ENCODE measurements at regions not wholly inside any gene's neighbourhood (a gene's known extent, or its start where the extent isn't known, plus 50 kb on each side); places are given as distances from the start of the nearest gene placed in this dataset.

DNA sequence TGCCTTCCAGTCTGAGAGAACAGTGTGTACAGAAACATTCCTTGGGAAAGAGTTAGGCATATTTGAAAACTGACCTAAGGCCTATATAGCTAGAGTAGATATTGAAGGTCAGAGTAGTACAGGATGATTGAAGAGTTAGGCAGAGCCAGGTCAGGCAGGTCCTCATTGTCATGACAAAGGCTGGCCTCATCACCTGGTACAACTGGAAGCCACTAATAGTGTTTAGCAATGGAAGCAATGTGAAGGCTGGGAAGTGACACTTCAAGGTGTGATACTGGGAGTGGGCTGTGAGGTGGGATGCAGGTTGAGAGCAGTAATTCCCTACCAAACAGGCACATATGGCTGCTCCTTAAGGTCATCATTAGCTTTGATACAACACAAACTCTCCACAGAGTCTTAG is 123.6 kb upstream of the CCNH start:
- DNase-seq (ENCODE audit: low read depth) (no peak), FAIRE-seq (no peak)
- no peak overlapping the region for H3K4me3 Mint-ChIP-seq (ENCODE audit: unreplicated experiment)
- no peak overlapping the region for H3K4me3 ChIP-seq (ENCODE audit: insufficient read depth, low read depth, low read length)
- no peaks in the 10 kb centered on the region for H3K4me1 ChIP-seq (ENCODE audit: insufficient read depth, low read length)
- no peak overlapping the region for H3K27ac Mint-ChIP-seq (ENCODE audit: unreplicated experiment)
- H3K79me2 ChIP-seq (ENCODE audit: insufficient read depth, low read length), result no peaks in the 10 kb centered on the region
- no peak overlapping the region for H3K9ac ChIP-seq (ENCODE audit: low read length)
- no peak overlapping the region for H3K4me2 ChIP-seq (ENCODE audit: low read length)
- TF ChIP-seq EZH2 (IDR thresholded peaks at IDR 0.05; ENCODE audit: insufficient read depth, low read length) (no peak), CTCF (IDR thresholded peaks at IDR 0.05; ENCODE audit: insufficient read depth, low read depth, low read length) (no peak)
- H3K36me3 ChIP-seq (ENCODE audit: insufficient read depth, low read length), result no peaks in the 10 kb centered on the region
- H3K4me1 Mint-ChIP-seq (ENCODE audit: low read depth, unreplicated experiment), result no peaks in the 10 kb centered on the region
- H2AFZ ChIP-seq (ENCODE audit: low read depth, low read length), result no peak overlapping the region
- no peaks in the 10 kb centered on the region for H3K9me3 ChIP-seq (ENCODE audit: insufficient read depth, low read depth, low read length)
- H3K9me3 Mint-ChIP-seq (ENCODE audit: unreplicated experiment), result no peaks in the 10 kb centered on the region
- H4K20me1 ChIP-seq (ENCODE audit: insufficient read depth, low read length), result no peaks in the 10 kb centered on the region
- no peak overlapping the region for H3K27ac ChIP-seq (ENCODE audit: low read depth, low read length)
- H3K27me3 Mint-ChIP-seq (ENCODE audit: low read depth, unreplicated experiment), result no peaks in the 10 kb centered on the region
- no peaks in the 10 kb centered on the region for H3K27me3 ChIP-seq (ENCODE audit: insufficient read depth, low read length)
- no peaks in the 10 kb centered on the region for H3K36me3 Mint-ChIP-seq (ENCODE audit: low read depth, unreplicated experiment)

- H3K27ac Mint-ChIP-seq (ENCODE audit: unreplicated experiment), result no peak overlapping the region
- FAIRE-seq, result no peak
- no peaks in the 10 kb centered on the region for H3K36me3 Mint-ChIP-seq (ENCODE audit: low read depth, unreplicated experiment)
- TF ChIP-seq EZH2 (IDR thresholded peaks at IDR 0.05; ENCODE audit: insufficient read depth, low read length), result no peak
- no peak for TF ChIP-seq CTCF (IDR thresholded peaks at IDR 0.05; ENCODE audit: insufficient read depth, low read depth, low read length)
- no peak overlapping the region for H2AFZ ChIP-seq (ENCODE audit: low read depth, low read length)
- H4K20me1 ChIP-seq (ENCODE audit: insufficient read depth, low read length), result no peaks in the 10 kb centered on the region
- no peaks in the 10 kb centered on the region for H3K36me3 ChIP-seq (ENCODE audit: insufficient read depth, low read length)
- no peak overlapping the region for H3K27ac ChIP-seq (ENCODE audit: low read depth, low read length)
- DNase-seq (ENCODE audit: low read depth), result no peak
- H3K9me3 ChIP-seq (ENCODE audit: insufficient read depth, low read depth, low read length), result no peaks in the 10 kb centered on the region
- no peak overlapping the region for H3K4me3 ChIP-seq (ENCODE audit: insufficient read depth, low read depth, low read length)
- H3K4me1 Mint-ChIP-seq (ENCODE audit: low read depth, unreplicated experiment), result no peaks in the 10 kb centered on the region
- no peak overlapping the region for H3K9ac ChIP-seq (ENCODE audit: low read length)
- H3K27me3 Mint-ChIP-seq (ENCODE audit: low read depth, unreplicated experiment), result no peaks in the 10 kb centered on the region
- H3K27me3 ChIP-seq (ENCODE audit: insufficient read depth, low read length), result no peaks in the 10 kb centered on the region
- no peaks in the 10 kb centered on the region for H3K79me2 ChIP-seq (ENCODE audit: insufficient read depth, low read length)
- no peaks in the 10 kb centered on the region for H3K9me3 Mint-ChIP-seq (ENCODE audit: unreplicated experiment)
- no peaks in the 10 kb centered on the region for H3K4me1 ChIP-seq (ENCODE audit: insufficient read depth, low read length)
- H3K4me2 ChIP-seq (ENCODE audit: low read length), result no peak overlapping the region
- no peak overlapping the region for H3K4me3 Mint-ChIP-seq (ENCODE audit: unreplicated experiment)
Observed at GRCh38 chr5:87535706-87536105, 123.0 kb upstream of the CCNH start.

- Histone ChIP-seq H3K27ac (ENCODE audit: low read depth, low read length) (no peak overlapping the region), H3K4me3 (ENCODE audit: insufficient read depth, low read depth, low read length) (no peak overlapping the region), H2AFZ (ENCODE audit: low read depth, low read length) (no peak overlapping the region), H3K36me3 (ENCODE audit: insufficient read depth, low read length) (no peaks in the 10 kb centered on the region), H3K79me2 (ENCODE audit: insufficient read depth, low read length) (no peaks in the 10 kb centered on the region), H3K4me1 (ENCODE audit: insufficient read depth, low read length) (no peaks in the 10 kb centered on the region), H3K4me2 (ENCODE audit: low read length) (no peak overlapping the region), H3K9me3 (ENCODE audit: insufficient read depth, low read depth, low read length) (no peaks in the 10 kb centered on the region), H3K9ac (ENCODE audit: low read length) (no peak overlapping the region), H3K27me3 (ENCODE audit: insufficient read depth, low read length) (no peaks in the 10 kb centered on the region), H4K20me1 (ENCODE audit: insufficient read depth, low read length) (no peaks in the 10 kb centered on the region)
- no peak for DNase-seq (ENCODE audit: low read depth)
- Mint-ChIP-seq H3K9me3 (ENCODE audit: unreplicated experiment) (no peaks in the 10 kb centered on the region), H3K4me1 (ENCODE audit: low read depth, unreplicated experiment) (no peaks in the 10 kb centered on the region), H3K4me3 (ENCODE audit: unreplicated experiment) (no peak overlapping the region), H3K27me3 (ENCODE audit: low read depth, unreplicated experiment) (no peaks in the 10 kb centered on the region), H3K36me3 (ENCODE audit: low read depth, unreplicated experiment) (no peaks in the 10 kb centered on the region), H3K27ac (ENCODE audit: unreplicated experiment) (no peak overlapping the region)
- no peak for TF ChIP-seq EZH2 (IDR thresholded peaks at IDR 0.05; ENCODE audit: insufficient read depth, low read length)
- TF ChIP-seq CTCF (IDR thresholded peaks at IDR 0.05; ENCODE audit: insufficient read depth, low read depth, low read length), result no peak
- no peak for FAIRE-seq
Observed at GRCh38 chr5:87529486-87530076, 116.9 kb upstream of the CCNH start.
